ENCODE measurements at regions not wholly inside any gene's neighbourhood (a gene's known extent, or its start where the extent isn't known, plus 50 kb on each side); places are given as distances from the start of the nearest gene placed in this dataset.

GRCh38 chr7:106808967-106809635 lies 56.0 kb upstream of the PIK3CG start:
- DNase-seq (ENCODE audit: low read depth), result no peak

- DNase-seq (ENCODE audit: low read depth), result no peak
These were observed 53.6 kb upstream of the PIK3CG start for GRCh38 chr7:106811472-106811871.

- DNase-seq (ENCODE audit: low read depth), result no peak
These were observed 52.9 kb upstream of the PIK3CG start for GRCh38 chr7:106812027-106812643.

DNA sequence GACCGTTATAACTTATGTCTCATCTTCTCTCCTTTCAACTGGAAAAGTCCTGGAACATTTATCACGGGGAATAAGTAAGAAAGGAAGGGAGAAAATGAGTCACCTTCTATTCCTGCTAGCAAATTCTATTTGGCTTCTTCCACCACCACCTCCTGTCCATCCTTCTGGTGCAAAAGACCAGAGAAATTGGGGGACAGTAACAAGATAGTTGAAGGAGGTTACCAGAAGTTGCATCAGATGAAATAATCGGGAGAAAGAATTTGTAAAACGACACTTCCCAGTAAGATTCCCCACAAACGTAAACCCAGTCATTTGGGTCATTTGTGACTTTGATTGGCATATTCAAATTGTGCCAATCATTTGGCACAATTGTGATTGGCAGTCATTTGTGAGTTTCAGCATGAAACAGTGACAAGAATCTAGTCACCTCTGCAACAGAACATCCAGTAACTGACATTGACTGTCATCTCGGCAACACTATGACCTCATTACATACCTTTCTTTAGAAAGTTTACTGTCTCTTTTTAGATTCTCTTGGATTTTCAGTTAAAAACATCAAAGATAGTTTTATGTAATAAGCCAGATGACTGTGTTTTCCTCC lies 51.3 kb upstream of the PIK3CG start:
- no peak for DNase-seq (ENCODE audit: low read depth)

- no peak for DNase-seq (ENCODE audit: low read depth)
These were observed 50.2 kb upstream of the PIK3CG start for GRCh38 chr7:106814887-106815286.

Measured in T follicular helper cell (primary cell).